Right cardiac atrium (tissue), 5 donors: ENCODE measurements at regions not wholly inside any gene's neighbourhood (a gene's known extent, or its start where the extent isn't known, plus 50 kb on each side); places are given as distances from the start of the nearest gene placed in this dataset.
"Not testable (repeated sequence)": the region's sequence is repeated elsewhere in the genome, so short reads cannot be mapped to it uniquely, and the experiment has no call there.

Experiments
- ATAC-seq, 2 donors: fragments of 200-7000 bp; cut with Tn5 transposase; one replicate each; pipeline versions ENCODE4 v1.8.0 to v1.9.1; 2020; ENCODE audit warnings: moderate library complexity in 2 of 2, mild to moderate bottlenecking in 1 of 2
- DNase-seq, 3 donors: peaks; one replicate each; pipeline ENCODE4 v3.0.0-alpha.2; 2020
- H3K27ac ChIP-seq: one replicate; pipeline ENCODE4 v1.5.1; 2013; ENCODE audit warnings: mild to moderate bottlenecking, low read length, control low read depth, moderate library complexity
- H3K27me3 ChIP-seq: one replicate; pipeline ENCODE4 v1.6.1; 2013; ENCODE audit not compliant: control insufficient read depth, insufficient read depth
- H3K4me1 ChIP-seq: one replicate; pipeline ENCODE4 v1.6.1; 2013; ENCODE audit warnings: low read length; ENCODE audit not compliant: control insufficient read depth, insufficient read depth
- H3K4me3 ChIP-seq: one replicate; pipeline ENCODE4 v1.5.1; 2013; ENCODE audit warnings: low read length, control low read depth
- H3K9me3 ChIP-seq: one replicate; pipeline ENCODE4 v1.6.1; 2013; ENCODE audit warnings: low read length; ENCODE audit not compliant: control insufficient read depth
- WGBS: extraction: QIAGEN DNeasy Blood & Tissue Kit; methylation state at CpG from one replicate; pipeline ENCODE4 v1.1.7; 2013; 5-methylcytosine and 5-hydroxymethylcytosine counted together
- intact Hi-C, 4 donors: fragments of 100-400 bp; cut with DNase I; formaldehyde crosslinking; loops; one replicate each; pipeline versions ENCODE4 v1.11.0 to v1.14.0; 2022 to 2023
- donor health status: healthy with polysubstance abuse.
- donor health status: DM: no; HTN: yes; CAD: no.
- donor health status: DM: no; HTN: no; CAD: no.
- donor health status: DM: no; HTN: yes; CAD: no; lungs with severe emphysema.
- donor health status: DM: yes; HTN: yes; CAD: no.

DNA sequence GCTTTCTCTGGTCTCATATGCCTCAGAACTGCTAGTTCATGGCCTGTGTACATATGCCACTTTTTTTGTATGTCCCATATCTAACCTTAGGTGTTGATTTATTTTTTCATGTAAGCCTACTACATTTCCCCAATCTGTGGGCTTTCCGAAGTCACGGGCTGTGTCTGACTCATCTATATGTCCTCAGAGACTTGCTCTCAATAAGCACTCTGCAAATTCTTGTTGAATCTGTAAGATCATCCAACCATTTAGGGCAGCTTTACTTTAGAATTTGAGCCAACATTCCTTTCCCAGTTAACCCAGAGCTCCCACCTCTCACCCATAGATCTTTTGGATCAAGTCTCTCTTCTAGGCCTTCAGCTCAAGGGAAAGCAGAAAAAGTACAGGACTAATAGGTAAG, 263.4 kb downstream of the SEC61B start:
- 58% methylated on average over 2 of the region's 2 CpGs for WGBS
- ATAC-seq (no peak), DNase-seq (no peak)
- intact Hi-C loops = no loop called here
- H3K4me1 ChIP-seq = no peaks in the 10 kb centered on the region
- H3K9me3 ChIP-seq = no peaks in the 10 kb centered on the region
- H3K4me3 ChIP-seq = no peak overlapping the region
- no peaks in the 10 kb centered on the region for H3K27me3 ChIP-seq
- H3K27ac ChIP-seq = no peak overlapping the region

GRCh38 chr9:99486684-99487083, 264.6 kb downstream of the SEC61B start:
- DNase-seq (no peak), ATAC-seq (no peak)
- no peak overlapping the region for H3K27ac ChIP-seq
- H3K4me3 ChIP-seq = no peak overlapping the region
- intact Hi-C loops = no loop called here
- no peaks in the 10 kb centered on the region for H3K4me1 ChIP-seq
- no peaks in the 10 kb centered on the region for H3K9me3 ChIP-seq
- no peaks in the 10 kb centered on the region for H3K27me3 ChIP-seq

- Histone ChIP-seq H3K4me3 (no peak overlapping the region), H3K4me1 (no peaks in the 10 kb centered on the region), H3K27ac (no peak overlapping the region), H3K27me3 (no peaks in the 10 kb centered on the region), H3K9me3 (no peaks in the 10 kb centered on the region)
- intact Hi-C loops = no loop called here
- 71% methylated on average over 7 of the region's 7 CpGs for WGBS
- no peak for DNase-seq
- ATAC-seq = no peak
These were observed 266.3 kb downstream of the SEC61B start for GRCh38 chr9:99488131-99489059.

- Histone ChIP-seq H3K27me3 (no peaks in the 10 kb centered on the region), H3K27ac (no peak overlapping the region), H3K9me3 (no peaks in the 10 kb centered on the region), H3K4me1 (no peaks in the 10 kb centered on the region), H3K4me3 (no peak overlapping the region)
- intact Hi-C loops = no loop called here
- DNase-seq (no peak), ATAC-seq (no peak)
These were observed 267.0 kb downstream of the SEC61B start for GRCh38 chr9:99489060-99489413.

DNA sequence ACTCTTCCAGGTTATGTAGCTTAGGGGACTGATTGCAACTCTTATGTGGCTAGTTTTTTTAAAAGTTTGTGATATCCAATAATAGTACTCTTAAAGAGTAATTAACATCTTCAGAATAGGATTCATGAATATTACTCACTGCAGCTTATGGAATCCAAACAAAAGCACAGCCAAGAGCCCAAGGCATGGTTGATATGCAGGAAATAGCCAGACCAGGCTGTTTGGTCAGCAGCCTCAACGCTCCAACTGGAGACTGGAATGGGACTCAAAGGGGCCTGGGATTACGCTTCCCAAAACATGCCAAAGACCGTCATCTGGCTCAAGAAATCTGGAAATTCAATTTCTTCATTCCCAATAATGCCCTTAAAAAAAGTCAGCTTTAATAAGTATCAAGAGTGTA, 268.6 kb downstream of the SEC61B start:
- H3K9me3 ChIP-seq = no peaks in the 10 kb centered on the region
- intact Hi-C loops = no loop called here
- no peak overlapping the region for H3K27ac ChIP-seq
- H3K4me3 ChIP-seq = no peak overlapping the region
- no peaks in the 10 kb centered on the region for H3K4me1 ChIP-seq
- ATAC-seq (no peak), DNase-seq (no peak)
- no peaks in the 10 kb centered on the region for H3K27me3 ChIP-seq
- WGBS = 50% methylated on average over 3 of the region's 3 CpGs

DNA sequence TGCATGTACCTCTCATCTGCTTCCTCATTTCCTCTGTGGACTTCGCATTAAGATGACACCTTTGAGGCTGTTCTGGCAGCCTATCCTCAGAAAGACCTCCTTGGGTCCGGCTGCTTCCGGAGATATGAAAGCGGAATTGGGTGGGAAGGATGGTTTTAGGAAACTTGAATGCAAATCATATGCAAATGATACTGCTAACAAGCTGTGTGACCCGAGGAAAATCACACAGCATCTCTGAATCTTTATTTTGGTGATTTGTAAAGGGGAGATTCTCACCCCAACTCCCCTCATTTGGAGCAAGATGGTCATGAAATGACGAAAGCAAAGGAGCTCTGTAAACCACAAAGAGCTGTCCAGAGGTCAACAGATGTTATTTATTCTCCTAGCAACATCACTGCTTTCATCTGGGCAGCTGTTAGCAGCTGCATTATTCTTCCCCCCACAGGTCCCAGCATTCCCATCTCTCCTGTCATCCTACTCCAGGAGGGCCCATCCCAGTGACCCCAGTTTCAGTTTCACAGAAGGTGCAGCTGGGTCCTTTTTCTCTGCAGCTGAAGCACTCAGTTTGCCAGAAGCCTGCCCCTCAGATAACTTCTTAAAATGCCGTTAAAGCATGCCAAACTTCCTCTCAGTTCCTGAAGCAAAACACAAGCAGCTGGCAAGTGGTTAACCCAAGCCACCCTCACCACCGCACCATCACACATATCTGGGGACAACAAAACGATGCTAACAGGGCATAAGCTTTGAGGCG, 269.5 kb downstream of the SEC61B start:
- intact Hi-C loops = no loop called here
- Histone ChIP-seq H3K4me3 (no peak overlapping the region), H3K27ac (no peak overlapping the region), H3K9me3 (no peaks in the 10 kb centered on the region), H3K27me3 (no peaks in the 10 kb centered on the region), H3K4me1 (no peaks in the 10 kb centered on the region)
- DNase-seq (no peak), ATAC-seq (no peak)
- 68% methylated on average over 10 of the region's 10 CpGs for WGBS

GRCh38 chr9:99497641-99498040, 275.6 kb downstream of the SEC61B start:
- Histone ChIP-seq H3K9me3 (no peaks in the 10 kb centered on the region), H3K27me3 (no peaks in the 10 kb centered on the region), H3K4me3 (no peak overlapping the region), H3K27ac (no peak overlapping the region), H3K4me1 (no peaks in the 10 kb centered on the region)
- 94% methylated on average over 2 of the region's 2 CpGs for WGBS
- intact Hi-C loops = no loop called here
- ATAC-seq (no peak), DNase-seq (no peak)

GRCh38 chr9:99498979-99499378, 276.9 kb downstream of the SEC61B start:
- WGBS = 57% methylated on average over 16 of the region's 16 CpGs
- DNase-seq, H3K27ac ChIP-seq, H3K9me3 ChIP-seq, H3K27me3 ChIP-seq, ATAC-seq, intact Hi-C loops, H3K4me1 ChIP-seq, H3K4me3 ChIP-seq: not testable (repeated sequence)

GRCh38 chr9:99505936-99506335, 283.9 kb downstream of the SEC61B start:
- DNase-seq (no peak), ATAC-seq (no peak)
- H3K27me3 ChIP-seq = no peaks in the 10 kb centered on the region
- H3K4me3 ChIP-seq = no peak overlapping the region
- no peaks in the 10 kb centered on the region for H3K4me1 ChIP-seq
- no peaks in the 10 kb centered on the region for H3K9me3 ChIP-seq
- H3K27ac ChIP-seq = no peak overlapping the region
- intact Hi-C loops = no loop called here
- 70% methylated on average over 4 of the region's 4 CpGs for WGBS

GRCh38 chr9:99506747-99507348, 284.8 kb downstream of the SEC61B start:
- intact Hi-C loops = no loop called here
- H3K4me3 ChIP-seq = no peak overlapping the region
- no peaks in the 10 kb centered on the region for H3K27me3 ChIP-seq
- no peaks in the 10 kb centered on the region for H3K9me3 ChIP-seq
- DNase-seq (no peak), ATAC-seq (no peak)
- H3K4me1 ChIP-seq = no peaks in the 10 kb centered on the region
- H3K27ac ChIP-seq = no peak overlapping the region
- 88% methylated on average over 1 of the region's 1 CpG for WGBS

GRCh38 chr9:99509065-99509745, 287.1 kb downstream of the SEC61B start:
- no peaks in the 10 kb centered on the region for H3K4me1 ChIP-seq
- ATAC-seq (no peak), DNase-seq (no peak)
- H3K27me3 ChIP-seq = no peaks in the 10 kb centered on the region
- H3K4me3 ChIP-seq = no peak overlapping the region
- H3K27ac ChIP-seq = no peak overlapping the region
- H3K9me3 ChIP-seq = no peaks in the 10 kb centered on the region
- WGBS = 42% methylated on average over 9 of the region's 9 CpGs
- intact Hi-C loops = no loop called here
